HUES64 (cell line): ENCODE measurements at regions not wholly inside any gene's neighbourhood (a gene's known extent, or its start where the extent isn't known, plus 50 kb on each side); places are given as distances from the start of the nearest gene placed in this dataset.

ENCODE experiments used
- H3K27ac ChIP-seq: 2 replicates; pipeline ENCODE4 v1.7.0; 2013; ENCODE audit warnings: low read depth, low read length, inconsistent platforms
- H3K27me3 ChIP-seq: 2 replicates; pipeline ENCODE4 v1.6.1; 2013; ENCODE audit warnings: mild to moderate bottlenecking, low read length; ENCODE audit not compliant: insufficient read depth
- H3K36me3 ChIP-seq: 2 replicates; pipeline ENCODE4 v1.6.1; 2013; ENCODE audit warnings: mild to moderate bottlenecking, low read length; ENCODE audit not compliant: insufficient read depth
- H3K4me1 ChIP-seq: 2 replicates; pipeline ENCODE4 v1.6.1; 2013; ENCODE audit warnings: mild to moderate bottlenecking, low read length, moderate library complexity; ENCODE audit not compliant: insufficient read depth
- H3K4me3 ChIP-seq: 2 replicates; pipeline ENCODE4 v1.5.1; 2013; ENCODE audit warnings: mild to moderate bottlenecking, low read length, moderate library complexity
- H3K9ac ChIP-seq: 2 replicates; pipeline ENCODE4 v1.6.1; 2013; ENCODE audit warnings: mild to moderate bottlenecking, low read depth, low read length
- H3K9me3 ChIP-seq: 2 replicates; pipeline ENCODE4 v1.6.1; 2013; ENCODE audit warnings: low read depth, low read length; ENCODE audit not compliant: insufficient read depth
- WGBS: fragments of 150-250, 120-280 bp; methylation state at CpG from one replicate; pipeline ENCODE4 v1.1.7; 2013; ENCODE audit warnings: missing lambda C conversion rate; 5-methylcytosine and 5-hydroxymethylcytosine counted together

DNA sequence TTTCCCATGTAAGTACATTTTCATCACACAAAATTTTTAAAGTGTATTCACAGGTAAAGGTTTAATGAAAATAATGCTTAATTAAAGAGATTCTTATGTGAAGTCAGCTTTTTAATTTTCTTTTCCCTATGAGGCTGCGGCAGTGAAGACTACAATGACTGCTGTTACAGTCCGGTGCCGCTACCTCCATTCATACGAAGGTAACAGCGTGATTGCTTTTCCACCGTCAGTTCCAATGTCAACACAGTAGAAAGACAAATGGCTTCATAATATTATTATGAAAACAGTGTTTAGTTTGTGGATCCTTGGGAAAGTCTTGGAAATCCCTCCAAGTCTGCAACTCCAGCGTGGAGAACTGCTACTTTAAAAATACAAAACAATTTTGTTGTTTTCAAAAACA, 254.9 kb upstream of the NRIP1 start:
- Histone ChIP-seq H3K27ac (no peak overlapping the region), H3K9me3 (no peaks in the 10 kb centered on the region), H3K4me1 (no peaks in the 10 kb centered on the region), H3K4me3 (no peak overlapping the region), H3K27me3 (no peaks in the 10 kb centered on the region), H3K36me3 (no peaks in the 10 kb centered on the region), H3K9ac (no peak overlapping the region)
- WGBS = 95% methylated on average over 6 of the region's 7 CpGs

GRCh38 chr21:15324542-15324941, 259.7 kb upstream of the NRIP1 start:
- H3K27ac ChIP-seq = no peak overlapping the region
- H3K4me3 ChIP-seq = no peak overlapping the region
- H3K27me3 ChIP-seq = no peaks in the 10 kb centered on the region
- H3K9ac ChIP-seq = no peak overlapping the region
- WGBS = 89% methylated on average over 2 of the region's 2 CpGs
- no peaks in the 10 kb centered on the region for H3K4me1 ChIP-seq
- H3K9me3 ChIP-seq = 0 out of 2 replicates have a peak, but pooled peaks cover 8% of the 10 kb centered on the region
- no peaks in the 10 kb centered on the region for H3K36me3 ChIP-seq

DNA sequence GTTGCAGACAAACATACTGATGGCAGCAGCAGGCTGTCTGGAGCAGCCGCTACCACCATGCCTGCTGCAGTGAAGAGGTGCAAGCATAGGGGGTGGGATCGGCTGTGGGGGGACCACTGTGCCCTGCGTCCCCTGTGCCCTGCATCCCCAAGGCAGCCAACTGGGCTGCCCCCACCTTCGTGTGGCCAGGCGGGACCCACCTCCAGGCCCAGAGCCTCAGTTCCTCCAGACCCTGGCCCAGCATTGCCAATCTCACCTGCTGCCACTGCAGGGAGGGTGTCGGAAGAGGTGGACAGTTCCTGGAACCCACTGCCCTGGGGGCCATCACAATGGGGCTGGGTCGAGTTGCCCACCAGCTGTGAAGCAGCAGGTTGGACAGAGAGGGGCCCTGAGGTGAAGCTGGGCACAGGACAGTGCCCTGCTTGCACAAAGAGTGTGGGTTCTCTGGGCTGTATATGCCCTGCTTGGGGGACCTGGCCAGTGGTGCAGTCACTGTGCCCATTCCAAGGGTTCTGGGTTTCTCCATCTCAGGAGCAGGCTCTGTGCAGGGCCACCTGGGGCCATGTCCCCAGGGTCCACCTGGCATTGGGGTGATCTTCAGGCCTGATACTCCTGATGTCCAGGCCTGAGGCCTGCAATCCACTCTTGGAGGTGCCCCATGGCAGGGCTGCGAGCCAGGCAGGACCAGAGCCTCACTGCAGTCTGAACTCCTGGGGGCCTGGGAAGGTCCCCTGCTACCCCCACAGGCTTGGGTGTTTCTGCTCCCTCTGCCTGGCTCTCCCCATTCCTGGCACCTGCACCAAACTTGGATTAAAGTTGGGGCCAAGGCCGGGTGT, 261.4 kb upstream of the NRIP1 start:
- no peaks in the 10 kb centered on the region for H3K27me3 ChIP-seq
- WGBS = 92% methylated on average over 9 of the region's 9 CpGs
- H3K9ac ChIP-seq = no peak overlapping the region
- H3K4me3 ChIP-seq = no peak overlapping the region
- H3K27ac ChIP-seq = no peak overlapping the region
- H3K4me1 ChIP-seq = no peaks in the 10 kb centered on the region
- peaks cover 12% of the 10 kb centered on the region; the same call in 1 of the 2 replicates for H3K9me3 ChIP-seq
- no peaks in the 10 kb centered on the region for H3K36me3 ChIP-seq

DNA sequence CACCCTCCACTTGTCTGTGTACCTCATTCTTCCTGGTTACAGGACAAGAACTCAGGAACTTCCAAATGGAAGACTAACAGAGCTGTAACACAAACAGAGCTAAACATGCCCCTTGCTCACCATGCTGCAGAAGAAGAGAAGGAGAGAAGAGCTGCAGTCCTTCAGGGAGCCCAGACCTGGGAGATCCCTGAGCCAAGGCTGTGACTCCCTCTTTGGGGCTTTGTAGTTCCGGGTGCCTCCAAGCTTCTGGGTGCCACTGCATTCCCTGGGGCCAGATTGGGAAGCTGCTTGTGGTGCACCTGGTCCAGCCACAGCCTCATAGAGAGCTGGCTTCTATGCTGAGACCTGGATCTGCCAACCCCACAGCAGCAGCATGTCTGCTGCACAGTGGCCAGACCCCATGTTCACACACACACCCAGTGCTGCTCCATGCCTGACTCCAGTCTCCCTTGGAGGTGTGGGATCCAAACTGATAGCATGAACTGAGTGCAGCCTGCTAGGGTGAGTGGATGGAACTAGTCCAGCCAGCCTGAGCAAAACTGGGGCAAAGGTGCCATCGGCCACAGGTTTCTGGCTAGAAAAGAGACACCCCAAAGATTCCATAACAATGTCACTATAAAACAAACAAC, 263.0 kb upstream of the NRIP1 start:
- Histone ChIP-seq H3K36me3 (no peaks in the 10 kb centered on the region), H3K9ac (no peak overlapping the region), H3K9me3 (peaks cover 12% of the 10 kb centered on the region; the same call in 1 of the 2 replicates), H3K4me1 (no peaks in the 10 kb centered on the region), H3K27me3 (no peaks in the 10 kb centered on the region), H3K27ac (no peak overlapping the region), H3K4me3 (no peak overlapping the region)
- 93% methylated on average over 2 of the region's 2 CpGs for WGBS

- no peak overlapping the region for H3K27ac ChIP-seq
- H3K27me3 ChIP-seq = no peaks in the 10 kb centered on the region
- no peaks in the 10 kb centered on the region for H3K36me3 ChIP-seq
- peaks cover 12% of the 10 kb centered on the region; the same call in 1 of the 2 replicates for H3K9me3 ChIP-seq
- H3K4me1 ChIP-seq = no peaks in the 10 kb centered on the region
- H3K9ac ChIP-seq = no peak overlapping the region
- 88% methylated on average over 2 of the region's 2 CpGs for WGBS
- no peak overlapping the region for H3K4me3 ChIP-seq
Observed at GRCh38 chr21:15329191-15329590, 264.4 kb upstream of the NRIP1 start.

DNA sequence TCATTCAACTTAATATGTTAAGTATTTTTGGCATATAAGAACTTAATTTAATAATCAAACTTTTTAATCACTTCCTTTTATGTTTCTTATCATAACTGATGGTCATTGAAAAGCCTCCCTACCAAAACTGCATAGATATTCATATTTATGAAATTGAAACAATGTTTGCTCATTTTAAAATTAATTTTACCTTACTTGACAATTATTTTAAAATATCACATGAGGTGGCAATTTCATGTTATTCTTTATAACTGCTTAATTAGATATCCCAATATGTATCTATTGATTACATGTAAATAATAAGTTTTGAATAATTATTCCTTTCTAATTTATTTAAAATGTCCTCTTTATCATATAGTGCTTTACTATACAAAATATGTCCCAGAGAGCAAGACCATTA, 266.1 kb upstream of the NRIP1 start:
- Histone ChIP-seq H3K4me1 (no peaks in the 10 kb centered on the region), H3K27ac (no peak overlapping the region), H3K9me3 (peaks cover 12% of the 10 kb centered on the region; the same call in 1 of the 2 replicates), H3K4me3 (no peak overlapping the region), H3K9ac (no peak overlapping the region), H3K27me3 (no peaks in the 10 kb centered on the region), H3K36me3 (no peaks in the 10 kb centered on the region)

DNA sequence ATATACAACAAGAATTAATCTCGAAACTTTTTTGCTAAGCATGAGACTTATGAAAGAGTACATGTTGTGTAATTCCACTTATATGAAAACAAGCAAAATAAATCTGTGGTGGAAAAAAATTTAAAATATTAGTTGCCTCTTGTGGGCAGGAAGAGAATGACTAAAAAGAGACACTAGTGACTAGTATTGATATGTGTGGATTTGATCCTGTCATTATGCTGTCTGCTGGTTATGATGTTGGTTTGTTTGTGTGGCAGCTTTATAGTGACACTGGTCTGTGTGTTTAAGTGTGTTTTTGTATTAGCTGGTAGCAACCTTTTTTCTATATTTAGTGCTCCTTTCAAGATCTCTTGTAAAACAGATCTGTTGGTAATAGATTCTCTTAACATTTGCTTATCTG, 267.8 kb upstream of the NRIP1 start:
- H3K4me1 ChIP-seq = no peaks in the 10 kb centered on the region
- H3K36me3 ChIP-seq = no peaks in the 10 kb centered on the region
- H3K4me3 ChIP-seq = no peak overlapping the region
- H3K27me3 ChIP-seq = no peaks in the 10 kb centered on the region
- H3K27ac ChIP-seq = no peak overlapping the region
- WGBS = 100% methylated on average over 1 of the region's 1 CpG
- peaks cover 4% of the 10 kb centered on the region; the same call in 1 of the 2 replicates for H3K9me3 ChIP-seq
- H3K9ac ChIP-seq = no peak overlapping the region

GRCh38 chr21:15333136-15333710, 268.4 kb upstream of the NRIP1 start:
- no peaks in the 10 kb centered on the region for H3K4me1 ChIP-seq
- H3K27me3 ChIP-seq = no peaks in the 10 kb centered on the region
- H3K9ac ChIP-seq = no peak overlapping the region
- H3K36me3 ChIP-seq = no peaks in the 10 kb centered on the region
- no peak overlapping the region for H3K27ac ChIP-seq
- peaks cover 3% of the 10 kb centered on the region; the same call in 1 of the 2 replicates for H3K9me3 ChIP-seq
- H3K4me3 ChIP-seq = no peak overlapping the region
- 85% methylated on average over 1 of the region's 1 CpG for WGBS

DNA sequence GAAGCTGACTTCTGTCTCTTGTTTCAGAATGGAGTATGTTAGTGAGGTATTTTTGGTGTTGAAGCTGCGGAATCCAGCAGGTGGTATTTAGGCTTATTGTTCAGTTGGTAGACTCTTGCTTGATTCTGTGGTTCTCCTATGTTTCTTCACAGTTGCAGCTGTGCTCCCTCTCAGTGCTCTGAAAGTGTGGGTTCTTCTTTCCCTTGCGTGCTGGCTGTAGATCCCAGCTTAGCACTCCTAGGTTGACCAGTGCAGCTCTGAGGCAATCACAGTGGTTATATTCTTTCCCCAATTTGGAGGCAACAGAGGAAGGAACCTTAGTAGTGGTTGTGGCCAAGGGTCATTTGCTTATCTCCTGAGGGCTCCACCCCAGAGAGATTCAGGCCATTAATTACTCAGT, 269.2 kb upstream of the NRIP1 start:
- no peak overlapping the region for H3K4me3 ChIP-seq
- no peaks in the 10 kb centered on the region for H3K27me3 ChIP-seq
- H3K4me1 ChIP-seq = no peaks in the 10 kb centered on the region
- H3K27ac ChIP-seq = no peak overlapping the region
- no peaks in the 10 kb centered on the region for H3K36me3 ChIP-seq
- 97% methylated on average over 2 of the region's 2 CpGs for WGBS
- no peak overlapping the region for H3K9ac ChIP-seq
- peaks cover 3% of the 10 kb centered on the region; the same call in 1 of the 2 replicates for H3K9me3 ChIP-seq

DNA sequence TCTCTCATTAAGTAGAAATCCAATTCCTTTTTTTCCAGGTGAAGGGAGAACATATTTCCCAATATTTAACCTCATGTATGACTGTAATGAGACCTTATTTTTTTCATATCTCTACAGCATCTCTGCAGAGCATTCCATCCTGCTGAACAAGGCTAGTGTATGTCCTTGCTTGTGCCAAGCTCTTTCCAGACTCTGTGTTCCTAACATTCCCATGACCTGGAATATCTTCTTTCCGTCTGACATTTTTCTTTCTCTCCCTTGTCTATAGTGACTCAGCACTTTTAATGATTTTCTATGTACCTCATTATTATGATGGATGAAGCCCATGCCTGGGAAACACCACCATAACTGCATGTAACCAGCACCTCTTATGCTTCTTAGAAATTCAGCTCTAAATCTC, 278.3 kb upstream of the NRIP1 start:
- no peaks in the 10 kb centered on the region for H3K4me1 ChIP-seq
- 90% methylated on average over 1 of the region's 1 CpG for WGBS
- no peaks in the 10 kb centered on the region for H3K27me3 ChIP-seq
- no peak overlapping the region for H3K27ac ChIP-seq
- H3K9ac ChIP-seq = no peak overlapping the region
- no peak overlapping the region for H3K4me3 ChIP-seq
- H3K9me3 ChIP-seq = no peaks in the 10 kb centered on the region
- no peaks in the 10 kb centered on the region for H3K36me3 ChIP-seq

DNA sequence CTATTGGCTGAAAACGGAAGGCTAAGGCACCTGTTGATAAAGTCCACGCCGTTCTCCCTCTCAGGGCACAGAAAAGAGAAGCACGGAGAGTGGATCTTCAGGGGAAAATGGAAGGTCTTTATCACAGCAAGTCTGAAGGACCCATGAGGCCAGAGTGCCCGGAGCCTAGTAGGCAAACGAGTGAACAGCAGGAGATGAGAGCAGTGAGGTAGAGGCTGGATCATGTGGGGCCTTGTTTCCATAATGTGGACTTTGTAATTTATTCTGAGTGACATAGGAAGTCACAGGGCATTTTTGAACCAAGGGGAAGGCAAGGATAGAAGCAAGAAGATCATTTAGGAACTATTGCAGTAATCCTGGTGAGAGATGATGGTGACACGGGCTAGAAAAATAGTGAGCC, 287.2 kb upstream of the NRIP1 start:
- no peak overlapping the region for H3K27ac ChIP-seq
- no peaks in the 10 kb centered on the region for H3K9me3 ChIP-seq
- H3K27me3 ChIP-seq = no peaks in the 10 kb centered on the region
- H3K4me1 ChIP-seq = no peaks in the 10 kb centered on the region
- no peak overlapping the region for H3K4me3 ChIP-seq
- no peaks in the 10 kb centered on the region for H3K36me3 ChIP-seq
- no peak overlapping the region for H3K9ac ChIP-seq
- WGBS = 92% methylated on average over 7 of the region's 7 CpGs
